Osteocyte (in vitro differentiated cells): ENCODE measurements at regions not wholly inside any gene's neighbourhood (a gene's known extent, or its start where the extent isn't known, plus 50 kb on each side); places are given as distances from the start of the nearest gene placed in this dataset.

ENCODE experiments used
- DNase-seq: peaks from one replicate; pipeline ENCODE4 v3.0.0; 2021; ENCODE audit warnings: mixed read lengths; ENCODE audit not compliant: unreplicated experiment; ENCODE audit errors: extremely low spot score
- H3K27ac Mint-ChIP-seq: one replicate; pipeline ENCODE4 v1.8.0; 2021; ENCODE audit warnings: mild to moderate bottlenecking, mixed read lengths; ENCODE audit not compliant: unreplicated experiment
- H3K27me3 Mint-ChIP-seq: one replicate; pipeline ENCODE4 v1.8.0; 2021; ENCODE audit warnings: mixed read lengths; ENCODE audit not compliant: unreplicated experiment
- H3K36me3 Mint-ChIP-seq: one replicate; pipeline ENCODE4 v1.8.0; 2021; ENCODE audit warnings: mixed read lengths; ENCODE audit not compliant: unreplicated experiment
- H3K4me1 Mint-ChIP-seq: one replicate; pipeline ENCODE4 v1.8.0; 2021; ENCODE audit warnings: mixed read lengths; ENCODE audit not compliant: unreplicated experiment
- H3K4me3 Mint-ChIP-seq: one replicate; pipeline ENCODE4 v1.8.0; 2021; ENCODE audit warnings: mild to moderate bottlenecking, moderate library complexity, mixed read lengths; ENCODE audit not compliant: unreplicated experiment
- H3K9me3 Mint-ChIP-seq: one replicate; pipeline ENCODE4 v1.8.0; 2021; ENCODE audit warnings: mixed read lengths; ENCODE audit not compliant: unreplicated experiment
- CTCF ChIP-seq: fragments of 200-600 bp; sonication (generic); IDR thresholded peaks from 2 replicates; pipeline ENCODE4 v1.5.0; 2021; ENCODE audit warnings: antibody characterized with exemption, mild to moderate bottlenecking, moderate library complexity

GRCh38 chr4:124423160-124423559 lies 289.4 kb downstream of the ANKRD50 start:
- Mint-ChIP-seq H3K4me3 (no peak overlapping the region), H3K36me3 (peaks cover 2% of the 10 kb centered on the region), H3K27ac (no peak overlapping the region), H3K9me3 (no peaks in the 10 kb centered on the region), H3K4me1 (peaks cover 33% of the 10 kb centered on the region), H3K27me3 (no peaks in the 10 kb centered on the region)
- TF ChIP-seq CTCF, result no peak
- DNase-seq, result no peak

GRCh38 chr4:124426279-124426678 lies 286.3 kb downstream of the ANKRD50 start:
- Mint-ChIP-seq H3K27ac (no peak overlapping the region), H3K9me3 (no peaks in the 10 kb centered on the region), H3K4me3 (no peak overlapping the region), H3K36me3 (peaks cover 2% of the 10 kb centered on the region), H3K27me3 (no peaks in the 10 kb centered on the region), H3K4me1 (peaks cover 49% of the 10 kb centered on the region)
- no peak for DNase-seq
- TF ChIP-seq CTCF, result no peak

- DNase-seq, result no peak
- no peaks in the 10 kb centered on the region for H3K9me3 Mint-ChIP-seq
- no peak for TF ChIP-seq CTCF
- no peak overlapping the region for H3K27ac Mint-ChIP-seq
- H3K27me3 Mint-ChIP-seq, result no peaks in the 10 kb centered on the region
- H3K4me1 Mint-ChIP-seq, result peaks cover 47% of the 10 kb centered on the region
- no peak overlapping the region for H3K4me3 Mint-ChIP-seq
- H3K36me3 Mint-ChIP-seq, result no peaks in the 10 kb centered on the region
Measured at GRCh38 chr4:124427095-124427767, 285.3 kb downstream of the ANKRD50 start.

GRCh38 chr4:124428648-124429047 lies 283.9 kb downstream of the ANKRD50 start:
- Mint-ChIP-seq H3K27me3 (no peaks in the 10 kb centered on the region), H3K9me3 (no peaks in the 10 kb centered on the region), H3K36me3 (no peaks in the 10 kb centered on the region), H3K4me1 (peaks cover 45% of the 10 kb centered on the region), H3K27ac (peak overlapping the region; percentile 88), H3K4me3 (no peak overlapping the region)
- TF ChIP-seq CTCF, result no peak
- no peak for DNase-seq

GRCh38 chr4:124429746-124430250 lies 282.7 kb downstream of the ANKRD50 start:
- Mint-ChIP-seq H3K9me3 (no peaks in the 10 kb centered on the region), H3K36me3 (no peaks in the 10 kb centered on the region), H3K27ac (peak overlapping the region; percentile 88), H3K27me3 (no peaks in the 10 kb centered on the region), H3K4me1 (peaks cover 45% of the 10 kb centered on the region), H3K4me3 (peak overlapping the region; percentile 11)
- no peak for DNase-seq
- TF ChIP-seq CTCF, result no peak
